Prostate gland (tissue), 2 donors: ENCODE measurements at regions not wholly inside any gene's neighbourhood (a gene's known extent, or its start where the extent isn't known, plus 50 kb on each side); places are given as distances from the start of the nearest gene placed in this dataset.

ENCODE experiments used
- POLR2A ChIP-seq: fragments of 450-650 bp; IDR thresholded peaks from one replicate; pipeline ENCODE4 v1.6.1; 2016; ENCODE audit warnings: antibody characterized with exemption, mild to moderate bottlenecking
- TF ChIP-seq, protein P1 (sequence below), 4 experiments: fragments of 200-600 bp in 2 of 4; fragments of 450-650 bp in 2 of 4; sonication (generic) in 2 of 4; IDR thresholded peaks; 1 replicate in 3 of 4; 2 replicates in 1 of 4; pipeline ENCODE4 v1.5.1; 2016 to 2019; ENCODE audit warnings: antibody characterized with exemption in 4 of 4, mild to moderate bottlenecking in 2 of 4, moderate library complexity in 2 of 4

DNA sequence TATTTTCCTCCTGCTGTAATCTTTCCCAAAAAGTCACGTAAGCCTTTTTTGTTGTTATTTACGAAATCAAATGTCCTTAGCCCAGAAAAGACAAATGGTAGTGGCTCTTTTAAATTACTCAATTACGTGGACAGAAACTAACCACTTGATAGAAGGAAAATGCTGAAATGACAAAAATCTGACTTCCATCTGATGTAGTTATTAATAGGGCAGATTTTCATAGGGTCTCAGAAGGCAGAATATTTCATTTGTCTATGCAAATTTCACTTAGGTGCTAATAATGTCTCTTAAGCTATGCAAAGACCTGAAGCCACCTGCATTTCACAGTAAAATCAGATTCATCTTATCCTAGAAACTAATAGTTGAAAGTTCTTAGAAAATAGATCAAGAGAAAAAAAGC lies 295.7 kb downstream of the TMA16 start:
- TF ChIP-seq, protein P1, sequence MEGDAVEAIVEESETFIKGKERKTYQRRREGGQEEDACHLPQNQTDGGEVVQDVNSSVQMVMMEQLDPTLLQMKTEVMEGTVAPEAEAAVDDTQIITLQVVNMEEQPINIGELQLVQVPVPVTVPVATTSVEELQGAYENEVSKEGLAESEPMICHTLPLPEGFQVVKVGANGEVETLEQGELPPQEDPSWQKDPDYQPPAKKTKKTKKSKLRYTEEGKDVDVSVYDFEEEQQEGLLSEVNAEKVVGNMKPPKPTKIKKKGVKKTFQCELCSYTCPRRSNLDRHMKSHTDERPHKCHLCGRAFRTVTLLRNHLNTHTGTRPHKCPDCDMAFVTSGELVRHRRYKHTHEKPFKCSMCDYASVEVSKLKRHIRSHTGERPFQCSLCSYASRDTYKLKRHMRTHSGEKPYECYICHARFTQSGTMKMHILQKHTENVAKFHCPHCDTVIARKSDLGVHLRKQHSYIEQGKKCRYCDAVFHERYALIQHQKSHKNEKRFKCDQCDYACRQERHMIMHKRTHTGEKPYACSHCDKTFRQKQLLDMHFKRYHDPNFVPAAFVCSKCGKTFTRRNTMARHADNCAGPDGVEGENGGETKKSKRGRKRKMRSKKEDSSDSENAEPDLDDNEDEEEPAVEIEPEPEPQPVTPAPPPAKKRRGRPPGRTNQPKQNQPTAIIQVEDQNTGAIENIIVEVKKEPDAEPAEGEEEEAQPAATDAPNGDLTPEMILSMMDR (IDR thresholded peaks at IDR 0.05), result no peak
- no peak for TF ChIP-seq POLR2A
